Tibial artery (tissue), 4 donors: ENCODE measurements at regions not wholly inside any gene's neighbourhood (a gene's known extent, or its start where the extent isn't known, plus 50 kb on each side); places are given as distances from the start of the nearest gene placed in this dataset.

Source experiments
- DNase-seq, 2 donors: peaks; one replicate each; pipeline ENCODE4 v3.0.0-alpha.2; 2019
- H3K27ac ChIP-seq, 2 donors: fragments of 200-600 bp; sonication (generic) in 1 of 2; 1 replicate in 1 of 2; 2 replicates in 1 of 2; pipeline ENCODE4 v1.5.1; 2018 to 2019; ENCODE audit warnings: mild to moderate bottlenecking in 1 of 2
- H3K27me3 ChIP-seq, 2 donors: fragments of 200-600 bp; sonication (generic) in 1 of 2; one replicate each; pipeline versions ENCODE4 v1.5.1 to v1.6.0; 2016 to 2019
- H3K36me3 ChIP-seq, 3 donors: fragments of 200-600 bp; sonication (generic) in 2 of 3; one replicate each; pipeline ENCODE4 v1.5.1; 2016 to 2019; ENCODE audit warnings: mild to moderate bottlenecking in 2 of 3
- H3K4me1 ChIP-seq, 4 donors: fragments of 200-600 bp; sonication (generic) in 2 of 4; 1 replicate in 3 of 4; 2 replicates in 1 of 4; pipeline ENCODE4 v1.5.1; 2016 to 2019
- H3K4me3 ChIP-seq, 2 donors: fragments of 200-600 bp; sonication (generic) in 1 of 2; 1 replicate in 1 of 2; 2 replicates in 1 of 2; pipeline ENCODE4 v1.5.1; 2018 to 2019; ENCODE audit warnings: mild to moderate bottlenecking in 2 of 2
- H3K9me3 ChIP-seq, 3 donors: fragments of 200-600 bp; sonication (generic) in 1 of 3; one replicate each; pipeline ENCODE4 v1.5.1; 2016 to 2019
- intact Hi-C: fragments of 100-400 bp; cut with DNase I; formaldehyde crosslinking; loops from one replicate; pipeline ENCODE4 v1.15.0; 2023; ENCODE audit warnings: low total_unique reads
- TF ChIP-seq, protein P1 (sequence below), 2 experiments: fragments of 200-600 bp in 1 of 2; fragments of 450-650 bp in 1 of 2; IDR thresholded peaks; one replicate each; pipeline ENCODE4 v1.5.1; 2017 to 2019; ENCODE audit warnings: antibody characterized with exemption in 2 of 2, mild to moderate bottlenecking in 1 of 2, moderate library complexity in 1 of 2

DNA sequence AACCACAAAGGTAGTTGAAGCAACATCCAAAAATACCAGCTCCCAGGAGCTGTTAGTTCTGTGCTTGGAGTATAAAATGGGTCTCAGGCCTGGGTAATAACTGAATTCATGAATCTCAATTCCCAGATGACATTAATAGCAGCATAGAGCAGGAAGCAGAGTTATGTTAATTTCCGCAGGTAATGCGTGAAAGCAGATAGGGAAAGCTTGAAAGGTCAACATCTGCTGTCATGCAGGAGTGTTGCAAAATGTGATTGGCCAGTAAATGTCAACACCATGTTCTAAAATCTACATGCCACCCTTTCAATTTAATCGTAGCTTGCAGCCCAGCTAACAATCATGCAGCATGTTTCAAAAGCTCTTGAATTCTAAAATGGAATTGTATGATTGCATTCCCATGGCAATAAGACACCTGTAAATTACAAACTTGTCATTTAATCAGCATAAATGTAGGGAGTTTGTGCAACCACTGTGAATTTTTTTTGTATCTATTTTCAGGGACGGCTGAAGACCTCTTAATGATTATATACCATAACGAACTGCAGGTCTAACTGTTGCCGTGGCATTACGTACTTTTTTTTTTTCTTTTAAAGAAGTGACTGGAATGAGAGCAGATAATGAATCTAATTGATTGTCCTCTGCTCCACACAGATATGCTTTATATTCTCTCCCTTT is 635.8 kb upstream of the FOXG1 start:
- no peak overlapping the region for H3K4me3 ChIP-seq
- intact Hi-C loops = no loop called here
- TF ChIP-seq, protein P1, sequence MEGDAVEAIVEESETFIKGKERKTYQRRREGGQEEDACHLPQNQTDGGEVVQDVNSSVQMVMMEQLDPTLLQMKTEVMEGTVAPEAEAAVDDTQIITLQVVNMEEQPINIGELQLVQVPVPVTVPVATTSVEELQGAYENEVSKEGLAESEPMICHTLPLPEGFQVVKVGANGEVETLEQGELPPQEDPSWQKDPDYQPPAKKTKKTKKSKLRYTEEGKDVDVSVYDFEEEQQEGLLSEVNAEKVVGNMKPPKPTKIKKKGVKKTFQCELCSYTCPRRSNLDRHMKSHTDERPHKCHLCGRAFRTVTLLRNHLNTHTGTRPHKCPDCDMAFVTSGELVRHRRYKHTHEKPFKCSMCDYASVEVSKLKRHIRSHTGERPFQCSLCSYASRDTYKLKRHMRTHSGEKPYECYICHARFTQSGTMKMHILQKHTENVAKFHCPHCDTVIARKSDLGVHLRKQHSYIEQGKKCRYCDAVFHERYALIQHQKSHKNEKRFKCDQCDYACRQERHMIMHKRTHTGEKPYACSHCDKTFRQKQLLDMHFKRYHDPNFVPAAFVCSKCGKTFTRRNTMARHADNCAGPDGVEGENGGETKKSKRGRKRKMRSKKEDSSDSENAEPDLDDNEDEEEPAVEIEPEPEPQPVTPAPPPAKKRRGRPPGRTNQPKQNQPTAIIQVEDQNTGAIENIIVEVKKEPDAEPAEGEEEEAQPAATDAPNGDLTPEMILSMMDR (IDR thresholded peaks at IDR 0.05) = no peak
- no peaks in the 10 kb centered on the region for H3K4me1 ChIP-seq
- H3K36me3 ChIP-seq = no peaks in the 10 kb centered on the region
- H3K27me3 ChIP-seq = no peaks in the 10 kb centered on the region
- no peaks in the 10 kb centered on the region for H3K9me3 ChIP-seq
- DNase-seq = no peak
- H3K27ac ChIP-seq = no peak overlapping the region

DNA sequence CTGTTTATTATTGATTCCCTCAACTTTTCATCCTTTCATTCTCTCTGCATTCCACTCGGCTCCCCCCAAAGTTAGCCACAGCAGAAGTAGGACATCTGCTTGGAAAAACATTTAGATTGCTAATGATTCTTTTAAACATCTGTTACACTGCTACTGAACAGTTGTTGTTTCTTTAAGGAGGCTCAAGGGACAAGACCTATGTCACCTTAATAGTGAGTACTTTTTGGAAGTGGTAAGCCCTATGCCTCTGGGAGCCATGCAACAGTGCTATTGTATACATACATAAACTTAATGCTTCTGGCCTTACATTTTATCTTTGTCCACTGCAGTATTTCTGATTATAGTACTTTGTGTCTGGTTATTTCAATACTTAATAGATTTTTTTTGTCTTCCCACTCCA is 628.2 kb upstream of the FOXG1 start:
- no peak for DNase-seq
- Histone ChIP-seq H3K4me1 (no peaks in the 10 kb centered on the region), H3K27me3 (no peaks in the 10 kb centered on the region), H3K4me3 (no peak overlapping the region), H3K9me3 (no peaks in the 10 kb centered on the region), H3K27ac (no peak overlapping the region), H3K36me3 (no peaks in the 10 kb centered on the region)
- TF ChIP-seq, protein P1 (IDR thresholded peaks at IDR 0.05) = no peak
- intact Hi-C loops = no loop called here

DNA sequence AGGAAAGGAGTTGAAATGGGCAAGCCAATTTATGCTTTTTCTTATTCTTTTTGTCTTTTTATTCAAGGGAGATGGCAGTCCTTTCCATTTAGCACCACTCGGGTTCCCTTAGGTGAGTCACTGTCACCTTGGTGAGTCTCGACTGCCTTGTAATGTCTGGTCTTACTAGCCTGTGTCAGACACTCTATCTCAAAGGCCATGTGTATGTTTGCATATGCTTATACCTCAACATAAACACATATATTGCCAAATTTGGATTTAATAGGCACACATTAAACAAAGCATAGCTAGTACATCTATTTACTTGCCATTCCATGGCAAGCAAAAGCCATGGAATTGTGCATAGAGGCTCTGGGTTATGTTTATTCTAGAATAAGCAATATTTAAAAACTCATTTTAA is 624.9 kb upstream of the FOXG1 start:
- no peak for DNase-seq

DNA sequence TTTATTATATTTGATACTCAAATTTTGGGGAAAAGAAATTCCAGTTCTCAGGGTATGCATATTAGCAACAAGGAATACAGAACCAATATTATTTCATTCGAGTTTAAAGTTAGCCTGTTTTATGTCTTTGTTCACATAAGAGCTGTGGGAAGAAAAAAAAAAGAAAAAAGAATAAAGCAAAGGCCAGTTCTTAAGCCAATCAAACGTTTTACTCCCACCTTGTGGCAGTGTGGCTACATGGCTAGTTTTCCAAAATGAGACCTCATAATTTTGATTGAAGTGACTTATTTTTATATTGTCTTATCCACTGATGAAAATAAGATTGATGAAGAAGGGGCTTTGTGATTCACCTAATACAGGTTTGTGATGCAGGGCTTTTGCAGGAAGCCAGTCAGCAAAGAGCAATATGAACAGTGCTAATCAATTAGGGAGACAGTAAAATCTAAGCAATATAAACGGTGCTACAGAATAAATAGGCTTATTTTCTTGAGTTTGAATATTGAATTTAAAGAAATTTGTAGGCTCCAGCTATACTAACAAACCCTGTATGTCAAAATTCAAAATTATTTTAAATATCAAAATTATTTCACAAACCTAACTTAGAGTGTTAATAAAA is 624.1 kb upstream of the FOXG1 start:
- no peak for DNase-seq

More for the DNA sequence above, 624.9 kb upstream of the FOXG1 start:
- no peak overlapping the region for H3K27ac ChIP-seq
- no peaks in the 10 kb centered on the region for H3K36me3 ChIP-seq
- no peak overlapping the region for H3K4me3 ChIP-seq
- intact Hi-C loops = no loop called here
- TF ChIP-seq, protein P1 (IDR thresholded peaks at IDR 0.05) = no peak
- H3K9me3 ChIP-seq = no peaks in the 10 kb centered on the region
- no peaks in the 10 kb centered on the region for H3K27me3 ChIP-seq
- H3K4me1 ChIP-seq = no peaks in the 10 kb centered on the region

DNA sequence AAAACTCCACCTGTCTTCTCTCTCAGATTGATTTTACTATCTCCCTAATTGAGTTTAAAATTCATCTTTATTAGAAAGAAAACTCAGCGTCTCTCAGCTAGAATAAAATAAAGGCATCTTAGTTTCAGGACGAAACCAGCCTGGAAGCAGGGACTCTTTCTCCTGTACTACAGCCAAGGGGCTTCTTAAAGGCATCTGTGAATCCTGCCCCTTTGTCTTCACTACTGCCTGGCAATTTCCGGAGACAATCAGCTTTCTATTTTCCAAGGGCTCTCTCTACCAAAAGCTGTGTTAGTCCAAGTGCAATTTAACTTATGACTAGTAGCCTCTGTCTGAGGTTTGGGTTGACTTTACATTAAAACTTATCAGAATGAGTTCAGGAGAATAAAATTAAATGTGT is 623.3 kb upstream of the FOXG1 start:
- peaks cover 0 to 7% (median 0%) of the 10 kb centered on the region in 3 donors for H3K9me3 ChIP-seq
- H3K27me3 ChIP-seq = no peaks in the 10 kb centered on the region
- H3K4me3 ChIP-seq = no peak overlapping the region
- intact Hi-C loops = no loop called here
- no peaks in the 10 kb centered on the region for H3K4me1 ChIP-seq
- no peak for DNase-seq
- no peaks in the 10 kb centered on the region for H3K36me3 ChIP-seq
- TF ChIP-seq, protein P1 (IDR thresholded peaks at IDR 0.05) = no peak
- H3K27ac ChIP-seq = no peak overlapping the region

More for the DNA sequence above, 624.1 kb upstream of the FOXG1 start:
- Histone ChIP-seq H3K4me1 (no peaks in the 10 kb centered on the region), H3K27me3 (no peaks in the 10 kb centered on the region), H3K9me3 (peaks cover 0 to 5% (median 0%) of the 10 kb centered on the region in 3 donors), H3K36me3 (no peaks in the 10 kb centered on the region), H3K27ac (no peak overlapping the region), H3K4me3 (no peak overlapping the region)
- intact Hi-C loops = no loop called here
- TF ChIP-seq, protein P1 (IDR thresholded peaks at IDR 0.05) = no peak
